ENCODE measurements at regions not wholly inside any gene's neighbourhood (a gene's known extent, or its start where the extent isn't known, plus 50 kb on each side); places are given as distances from the start of the nearest gene placed in this dataset.

GRCh38 chr2:173692068-173692467 lies 273.1 kb downstream of the SP3 start:
- TF ChIP-seq CTCF (IDR thresholded peaks at IDR 0.05 in 8 of 11, conservative IDR thresholded peaks at IDR 0.05 in 3 of 11): no peak
- TF ChIP-seq POLR2A (IDR thresholded peaks at IDR 0.05): no peak
- TF ChIP-seq POLR2AphosphoS5 (IDR thresholded peaks at IDR 0.05): no peak
